Uterus (tissue), 2 donors: ENCODE measurements at regions not wholly inside any gene's neighbourhood (a gene's known extent, or its start where the extent isn't known, plus 50 kb on each side); places are given as distances from the start of the nearest gene placed in this dataset.
"Not testable (repeated sequence)": the region's sequence is repeated elsewhere in the genome, so short reads cannot be mapped to it uniquely, and the experiment has no call there.

Source experiments
- CTCF ChIP-seq, 4 experiments: fragments of 200-600 bp in 2 of 4; fragments of 450-650 bp in 2 of 4; sonication (generic) in 2 of 4; IDR thresholded peaks; one replicate each; pipeline ENCODE4 v1.5.1; 2016 to 2019; ENCODE audit warnings: antibody characterized with exemption in 4 of 4, mild to moderate bottlenecking in 2 of 4, moderate library complexity in 1 of 4
- POLR2A ChIP-seq, 2 donors: fragments of 450-650 bp; IDR thresholded peaks; one replicate each; pipeline ENCODE4 v1.6.1; 2016; ENCODE audit warnings: antibody characterized with exemption in 2 of 2, mild to moderate bottlenecking in 1 of 2, moderate library complexity in 1 of 2

GRCh38 chr17:64721556-64721955, 59.4 kb upstream of the SMURF2 start:
- not testable (repeated sequence) for TF ChIP-seq CTCF, POLR2A (IDR thresholded peaks at IDR 0.05)
